ENCODE measurements at regions not wholly inside any gene's neighbourhood (a gene's known extent, or its start where the extent isn't known, plus 50 kb on each side); places are given as distances from the start of the nearest gene placed in this dataset.
"Not testable (repeated sequence)": the region's sequence is repeated elsewhere in the genome, so short reads cannot be mapped to it uniquely, and the experiment has no call there.

- H3K27ac ChIP-seq (ENCODE audit: low read length), result no peak overlapping the region
- intact Hi-C loops (cut with DNase I), result no loop called here
- 89% methylated on average over 3 of the region's 3 CpGs for WGBS
- no peaks in the 10 kb centered on the region for H3K9me3 ChIP-seq (ENCODE audit: control insufficient read depth, low read length)
- ATAC-seq (no peak), DNase-seq (no peak)
- no peaks in the 10 kb centered on the region for H3K4me1 ChIP-seq (ENCODE audit: control insufficient read depth, insufficient read depth, low read length)
- H3K27me3 ChIP-seq (ENCODE audit: control insufficient read depth, insufficient read depth), result no peaks in the 10 kb centered on the region
- no peak overlapping the region for H3K4me3 ChIP-seq (ENCODE audit: low read length)
Observed at GRCh38 chr4:38400946-38401345, 263.1 kb upstream of the KLF3 start.

- DNase-seq (no peak), ATAC-seq (no peak)
- H3K4me3 ChIP-seq (ENCODE audit: low read length), result no peak overlapping the region
- 94% methylated on average over 3 of the region's 3 CpGs for WGBS
- no peaks in the 10 kb centered on the region for H3K9me3 ChIP-seq (ENCODE audit: control insufficient read depth, low read length)
- no peak overlapping the region for H3K27ac ChIP-seq (ENCODE audit: low read length)
- no peaks in the 10 kb centered on the region for H3K27me3 ChIP-seq (ENCODE audit: control insufficient read depth, insufficient read depth)
- intact Hi-C loops (cut with DNase I), result no loop called here
- no peaks in the 10 kb centered on the region for H3K4me1 ChIP-seq (ENCODE audit: control insufficient read depth, insufficient read depth, low read length)
Observed at GRCh38 chr4:38406243-38406642, 257.8 kb upstream of the KLF3 start.

GRCh38 chr4:38409852-38410251, 254.1 kb upstream of the KLF3 start:
- no peak overlapping the region for H3K4me3 ChIP-seq (ENCODE audit: low read length)
- no peak for ATAC-seq
- intact Hi-C loops (cut with DNase I), result no loop called here
- no peaks in the 10 kb centered on the region for H3K27me3 ChIP-seq (ENCODE audit: control insufficient read depth, insufficient read depth)
- DNase-seq, result no peak
- H3K9me3 ChIP-seq (ENCODE audit: control insufficient read depth, low read length), result no peaks in the 10 kb centered on the region
- WGBS, result 82% methylated on average over 2 of the region's 2 CpGs
- H3K4me1 ChIP-seq (ENCODE audit: control insufficient read depth, insufficient read depth, low read length), result no peaks in the 10 kb centered on the region
- no peak overlapping the region for H3K27ac ChIP-seq (ENCODE audit: low read length)

- intact Hi-C loops (cut with DNase I), result no loop called here
- Histone ChIP-seq H3K27me3 (ENCODE audit: control insufficient read depth, insufficient read depth) (no peaks in the 10 kb centered on the region), H3K27ac (ENCODE audit: low read length) (no peak overlapping the region), H3K4me1 (ENCODE audit: control insufficient read depth, insufficient read depth, low read length) (no peaks in the 10 kb centered on the region), H3K4me3 (ENCODE audit: low read length) (no peak overlapping the region), H3K9me3 (ENCODE audit: control insufficient read depth, low read length) (no peaks in the 10 kb centered on the region)
- 70% methylated on average over 4 of the region's 4 CpGs for WGBS
- ATAC-seq (no peak), DNase-seq (no peak)
Observed at GRCh38 chr4:38411092-38411491, 252.9 kb upstream of the KLF3 start.

- Histone ChIP-seq H3K9me3 (ENCODE audit: control insufficient read depth, low read length) (no peaks in the 10 kb centered on the region), H3K4me1 (ENCODE audit: control insufficient read depth, insufficient read depth, low read length) (no peaks in the 10 kb centered on the region), H3K27ac (ENCODE audit: low read length) (no peak overlapping the region), H3K27me3 (ENCODE audit: control insufficient read depth, insufficient read depth) (no peaks in the 10 kb centered on the region), H3K4me3 (ENCODE audit: low read length) (no peak overlapping the region)
- 38% methylated on average over 5 of the region's 5 CpGs for WGBS
- ATAC-seq (peak in 1 of 2 donors; percentile 53), DNase-seq (peak in 2 of 3 donors; percentile 23 to 75)
- intact Hi-C loops (cut with DNase I), result no loop called here
Observed at GRCh38 chr4:38411981-38412536, 251.9 kb upstream of the KLF3 start.

- no peak for DNase-seq
- intact Hi-C loops (cut with DNase I), result no loop called here
- Histone ChIP-seq H3K4me3 (ENCODE audit: low read length) (no peak overlapping the region), H3K9me3 (ENCODE audit: control insufficient read depth, low read length) (no peaks in the 10 kb centered on the region), H3K27me3 (ENCODE audit: control insufficient read depth, insufficient read depth) (no peaks in the 10 kb centered on the region), H3K4me1 (ENCODE audit: control insufficient read depth, insufficient read depth, low read length) (no peaks in the 10 kb centered on the region), H3K27ac (ENCODE audit: low read length) (no peak overlapping the region)
- no peak for ATAC-seq
- 84% methylated on average over 2 of the region's 2 CpGs for WGBS
Observed at GRCh38 chr4:38413524-38414341, 250.3 kb upstream of the KLF3 start.

- DNase-seq, result no peak
- Histone ChIP-seq H3K9me3 (ENCODE audit: control insufficient read depth, low read length) (no peaks in the 10 kb centered on the region), H3K4me3 (ENCODE audit: low read length) (no peak overlapping the region), H3K4me1 (ENCODE audit: control insufficient read depth, insufficient read depth, low read length) (no peaks in the 10 kb centered on the region), H3K27me3 (ENCODE audit: control insufficient read depth, insufficient read depth) (no peaks in the 10 kb centered on the region), H3K27ac (ENCODE audit: low read length) (no peak overlapping the region)
- intact Hi-C loops (cut with DNase I), result no loop called here
- ATAC-seq, result no peak
Observed at GRCh38 chr4:38414410-38414809, 249.6 kb upstream of the KLF3 start.

- no peaks in the 10 kb centered on the region for H3K27me3 ChIP-seq (ENCODE audit: control insufficient read depth, insufficient read depth)
- no peaks in the 10 kb centered on the region for H3K4me1 ChIP-seq (ENCODE audit: control insufficient read depth, insufficient read depth, low read length)
- 70% methylated on average over 6 of the region's 6 CpGs for WGBS
- ATAC-seq (no peak), DNase-seq (no peak)
- H3K4me3 ChIP-seq (ENCODE audit: low read length), result no peak overlapping the region
- no peak overlapping the region for H3K27ac ChIP-seq (ENCODE audit: low read length)
- intact Hi-C loops (cut with DNase I), result no loop called here
- no peaks in the 10 kb centered on the region for H3K9me3 ChIP-seq (ENCODE audit: control insufficient read depth, low read length)
Observed at GRCh38 chr4:38415682-38416081, 248.3 kb upstream of the KLF3 start.

GRCh38 chr4:38416450-38417014, 247.5 kb upstream of the KLF3 start:
- DNase-seq, result no peak
- H3K4me3 ChIP-seq (ENCODE audit: low read length), result no peak overlapping the region
- H3K27ac ChIP-seq (ENCODE audit: low read length), result no peak overlapping the region
- 100% methylated on average over 1 of the region's 1 CpG for WGBS
- no peaks in the 10 kb centered on the region for H3K9me3 ChIP-seq (ENCODE audit: control insufficient read depth, low read length)
- no peaks in the 10 kb centered on the region for H3K27me3 ChIP-seq (ENCODE audit: control insufficient read depth, insufficient read depth)
- no peak for ATAC-seq
- intact Hi-C loops (cut with DNase I), result no loop called here
- no peaks in the 10 kb centered on the region for H3K4me1 ChIP-seq (ENCODE audit: control insufficient read depth, insufficient read depth, low read length)

- intact Hi-C loops (cut with DNase I); H3K4me1 ChIP-seq (ENCODE audit: control insufficient read depth, insufficient read depth, low read length); H3K4me3 ChIP-seq (ENCODE audit: low read length); H3K27ac ChIP-seq (ENCODE audit: low read length); ATAC-seq; H3K27me3 ChIP-seq (ENCODE audit: control insufficient read depth, insufficient read depth); DNase-seq; H3K9me3 ChIP-seq (ENCODE audit: control insufficient read depth, low read length): not testable (repeated sequence)
- 70% methylated on average over 4 of the region's 4 CpGs for WGBS
Observed at GRCh38 chr4:38420254-38420653, 243.7 kb upstream of the KLF3 start.

GRCh38 chr4:38422850-38423249, 241.1 kb upstream of the KLF3 start:
- Histone ChIP-seq H3K4me1 (ENCODE audit: control insufficient read depth, insufficient read depth, low read length) (no peaks in the 10 kb centered on the region), H3K9me3 (ENCODE audit: control insufficient read depth, low read length) (no peaks in the 10 kb centered on the region), H3K27me3 (ENCODE audit: control insufficient read depth, insufficient read depth) (no peaks in the 10 kb centered on the region), H3K4me3 (ENCODE audit: low read length) (no peak overlapping the region), H3K27ac (ENCODE audit: low read length) (no peak overlapping the region)
- 87% methylated on average over 4 of the region's 4 CpGs for WGBS
- ATAC-seq, result no peak
- DNase-seq, result no peak
- intact Hi-C loops (cut with DNase I), result no loop called here

Measured in right cardiac atrium (tissue), 5 donors.